Heart left ventricle (tissue), 16 donors: ENCODE measurements at regions not wholly inside any gene's neighbourhood (a gene's known extent, or its start where the extent isn't known, plus 50 kb on each side); places are given as distances from the start of the nearest gene placed in this dataset.
A peak's percentile ranks its signal among the peaks of the same experiment; 100 is the strongest.
"Not testable (repeated sequence)": the region's sequence is repeated elsewhere in the genome, so short reads cannot be mapped to it uniquely, and the experiment has no call there.

Source experiments
- ATAC-seq, 4 donors: fragments of 200-7000 bp; cut with Tn5 transposase; one replicate each; pipeline ENCODE4 v1.9.1; 2020 to 2022; ENCODE audit warnings: moderate library complexity in 4 of 4, mild to moderate bottlenecking in 3 of 4, moderate number of reproducible peaks in 1 of 4
- DNase-seq, 5 donors: peaks; one replicate each; pipeline ENCODE4 v3.0.0-alpha.2; 2020
- H3K27ac ChIP-seq, 12 donors: fragments of 200-600 bp; sonication (generic) in 4 of 12; one replicate each; pipeline versions ENCODE4 v1.5.0 to v1.8.0; 2016 to 2022; ENCODE audit warnings: mild to moderate bottlenecking in 2 of 12
- H3K27me3 ChIP-seq, 9 donors: fragments of 200-600 bp; sonication (generic) in 2 of 9; one replicate each; pipeline versions ENCODE4 v1.5.1 to v1.8.0; 2016 to 2022; ENCODE audit warnings: mild to moderate bottlenecking in 3 of 9
- H3K36me3 ChIP-seq, 9 donors: fragments of 200-600 bp; sonication (generic) in 2 of 9; one replicate each; pipeline versions ENCODE4 v1.5.0 to v1.8.0; 2018 to 2022; ENCODE audit warnings: mild to moderate bottlenecking in 2 of 9
- H3K4me1 ChIP-seq, 12 donors: fragments of 200-600 bp; sonication (generic) in 4 of 12; one replicate each; pipeline versions ENCODE4 v1.5.0 to v1.8.0; 2016 to 2022; ENCODE audit warnings: mild to moderate bottlenecking in 3 of 12
- H3K4me3 ChIP-seq, 12 donors: fragments of 200-600 bp; sonication (generic) in 4 of 12; one replicate each; pipeline versions ENCODE4 v1.5.0 to v1.8.0; 2017 to 2022; ENCODE audit warnings: mild to moderate bottlenecking in 9 of 12, moderate library complexity in 4 of 12
- H3K9me3 ChIP-seq, 12 donors: fragments of 200-600 bp; sonication (generic) in 4 of 12; one replicate each; pipeline versions ENCODE4 v1.5.0 to v1.8.0; 2016 to 2022; ENCODE audit warnings: mild to moderate bottlenecking in 1 of 12
- CTCF ChIP-seq, 12 donors: fragments of 200-600 bp; sonication (generic) in 4 of 12; IDR thresholded peaks; one replicate each; pipeline versions ENCODE4 v1.5.0 to v1.8.0; 2018 to 2022; ENCODE audit warnings: antibody characterized with exemption in 12 of 12, mild to moderate bottlenecking in 5 of 12
- POLR2A ChIP-seq, 2 donors: fragments of 450-650 bp; IDR thresholded peaks; one replicate each; pipeline ENCODE4 v1.6.1; 2017; ENCODE audit warnings: antibody characterized with exemption in 2 of 2, mild to moderate bottlenecking in 2 of 2, moderate library complexity in 2 of 2
- WGBS, 4 donors: extraction: QIAGEN DNeasy Blood & Tissue Kit in 2 of 4; methylation state at CpG; one replicate each; pipeline versions ENCODE4 v1.1.5 to v1.1.7; 2013 to 2018; 5-methylcytosine and 5-hydroxymethylcytosine counted together
- intact Hi-C, 10 donors: fragments of 100-400 bp; cut with DNase I; formaldehyde crosslinking; loops; one replicate each; pipeline versions ENCODE4 v1.11.1 to v1.14.2; 2022
- donor health status: ischemic (EF 13 %, LVEDD 7.1; RV severe dilation, severe dysfunction).
- donor health status: healthy with polysubstance abuse.
- donor health status: DM: no; HTN: yes; CAD: no.
- donor health status: DM: no; HTN: no; CAD: no.
- donor health status: ischemic (EF 25% LVEDD 6.9; RV normal size, moderate dysfunction).
- donor health status: ischemic (EF 25% LVEDD 5.7; RV mildly dilated, moderate dysfunction).
- donor health status: healthy.
- donor health status: DM: yes; HTN: yes; CAD: no.
- donor health status: ischemic (EF 35%, LVEDD 5.7; RV mildly dilated, moderate dysfunction).
- donor health status: nonischemic (EF 11% LVEDD 7.7; RV severe dilation, severe dysfunction).
- donor health status: DM: yes; HTN: yes; CAD: no.
- donor health status: PGD.
- donor health status: ischemic (EF 29% LVEDD 5.4; RV normal size, mild dysfunction).
- donor health status: nonischemic (EF 23%, LVEDD 6.1; RV moderate dilation, normal function).

DNA sequence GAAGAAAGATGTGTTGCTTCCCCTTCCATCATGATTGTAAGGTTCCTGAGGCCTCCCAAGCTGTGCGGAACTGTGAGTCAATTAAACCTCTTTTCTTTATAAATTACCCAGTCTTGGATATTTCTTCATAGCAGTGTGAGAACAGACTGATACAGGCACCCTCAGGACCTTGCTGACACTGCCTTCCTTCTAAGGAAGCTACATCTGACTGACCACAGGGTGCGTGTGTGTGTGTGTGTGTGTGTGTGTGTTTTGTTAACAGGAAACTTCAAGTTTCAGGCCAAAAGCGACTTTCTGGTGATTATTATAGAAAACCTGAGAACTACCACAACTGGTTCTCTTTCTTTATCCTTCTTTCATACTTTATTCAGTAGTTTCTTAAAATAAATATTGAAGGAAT, 149.0 kb downstream of the CAPZA3 start:
- H3K36me3 ChIP-seq: no peaks in the 10 kb centered on the region
- H3K27ac ChIP-seq: peak overlapping the region in 1 of 12 donors; percentile 40
- no peak overlapping the region for H3K4me3 ChIP-seq
- peaks cover 0 to 13% (median 0%) of the 10 kb centered on the region in 12 donors for H3K4me1 ChIP-seq
- peaks cover 0 to 11% (median 0%) of the 10 kb centered on the region in 12 donors for H3K9me3 ChIP-seq
- H3K27me3 ChIP-seq: no peaks in the 10 kb centered on the region
- intact Hi-C loops: loop anchor here in 2 of 10 donors (5.0 to 10.0 kb wide), 2 partner anchors 235 to 238 kb away; partner anchors contain the start of gene PLEKHA5 (in 1 of the 2)
- ATAC-seq (peak in 1 of 4 donors; percentile 43), DNase-seq (no peak)
- WGBS, 4 donors: 46 to 61% (median 54%) methylated on average over 3 of the region's 3 CpGs
- TF ChIP-seq CTCF (IDR thresholded peaks at IDR 0.05) (no peak), POLR2A (IDR thresholded peaks at IDR 0.05) (no peak)

DNA sequence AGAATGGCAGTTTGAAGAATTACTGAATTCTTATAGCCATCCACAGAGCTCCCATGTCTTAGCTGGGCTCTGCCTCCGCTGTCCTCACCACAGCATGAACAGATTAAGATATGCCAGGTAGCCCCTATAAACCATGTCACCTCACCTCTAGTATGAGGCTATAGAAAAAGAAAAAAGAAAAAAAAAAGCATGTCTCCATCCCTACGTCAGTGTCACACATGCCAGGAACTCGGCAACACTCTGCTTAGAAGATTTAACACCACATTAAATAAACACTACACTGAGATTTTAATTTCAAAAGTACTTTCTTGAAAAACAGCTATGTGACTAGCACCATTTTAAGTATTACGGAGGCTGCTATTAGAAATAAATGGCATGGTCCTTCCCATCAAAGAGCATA, 149.4 kb downstream of the CAPZA3 start:
- Histone ChIP-seq H3K9me3 (peaks cover 0 to 11% (median 0%) of the 10 kb centered on the region in 12 donors), H3K27ac (peak overlapping the region in 2 of 12 donors; percentile 28 to 40), H3K36me3 (no peaks in the 10 kb centered on the region), H3K4me3 (no peak overlapping the region), H3K27me3 (no peaks in the 10 kb centered on the region), H3K4me1 (peaks cover 0 to 13% (median 0%) of the 10 kb centered on the region in 12 donors)
- whole genome bisulfite sequencing, 4 donors: 82 to 91% (median 89%) methylated on average over 4 of the region's 4 CpGs
- intact Hi-C loops: loop anchor here in 2 of 10 donors (5.0 to 10.0 kb wide), 2 partner anchors 235 to 237 kb away; partner anchors contain the start of gene PLEKHA5 (in 1 of the 2)
- ATAC-seq (no peak), DNase-seq (no peak)
- TF ChIP-seq CTCF (IDR thresholded peaks at IDR 0.05): no peak
- no peak for TF ChIP-seq POLR2A (IDR thresholded peaks at IDR 0.05)

DNA sequence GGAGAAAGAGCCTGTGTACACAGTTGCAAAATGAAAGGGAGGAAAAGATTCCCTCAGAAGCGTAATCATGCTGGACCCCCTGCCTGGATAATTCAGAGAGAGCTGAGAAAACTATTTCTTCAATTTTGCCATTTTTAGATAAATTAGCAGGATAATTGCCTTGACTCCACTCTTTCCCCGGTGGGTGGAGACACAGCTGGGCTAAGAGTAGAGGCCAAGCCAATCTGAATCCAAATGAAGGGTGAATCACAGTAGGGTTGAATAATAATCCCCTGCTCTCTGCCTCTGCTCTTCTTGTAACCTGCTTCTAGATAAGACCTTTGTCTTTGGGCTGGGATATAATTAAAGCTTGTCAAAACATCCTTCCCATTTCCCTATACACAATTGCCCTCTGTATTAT, 150.1 kb downstream of the CAPZA3 start:
- 59 to 79% (median 69%) methylated on average over 2 of the region's 2 CpGs for WGBS, 4 donors
- Histone ChIP-seq H3K4me3 (no peak overlapping the region), H3K4me1 (peaks cover 0 to 13% (median 0%) of the 10 kb centered on the region in 12 donors), H3K27ac (peak overlapping the region in 2 of 12 donors; percentile 28 to 40), H3K27me3 (no peaks in the 10 kb centered on the region), H3K36me3 (no peaks in the 10 kb centered on the region), H3K9me3 (peaks cover 0 to 11% (median 0%) of the 10 kb centered on the region in 12 donors)
- TF ChIP-seq POLR2A (IDR thresholded peaks at IDR 0.05) (no peak), CTCF (IDR thresholded peaks at IDR 0.05) (no peak)
- DNase-seq (peak in 1 of 5 donors; percentile 33), ATAC-seq (peak in 3 of 4 donors; percentile 49 to 76 (median 73))
- intact Hi-C loops: loop anchor here in 2 of 10 donors (5.0 to 10.0 kb wide), 2 partner anchors 234 to 237 kb away; partner anchors contain the start of gene PLEKHA5 (in 1 of the 2)

DNA sequence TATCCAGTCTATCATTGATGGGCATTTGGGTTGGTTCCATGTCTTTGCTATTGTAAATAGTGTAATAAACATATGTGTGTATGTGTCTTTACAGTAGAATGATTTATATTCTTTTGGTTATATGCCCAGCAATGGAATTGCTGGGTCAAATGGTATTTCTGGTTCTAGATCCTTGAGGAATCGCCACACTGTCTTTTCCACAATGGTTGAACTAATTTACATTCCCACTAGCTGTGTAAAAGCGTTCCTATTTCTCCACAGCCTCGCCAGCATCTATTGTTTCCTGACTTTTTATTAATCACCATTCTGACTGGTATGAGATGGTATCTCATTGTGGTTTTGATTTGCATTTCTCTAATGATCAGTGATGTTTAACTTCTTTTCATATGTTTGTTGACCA, 152.7 kb downstream of the CAPZA3 start:
- ATAC-seq, DNase-seq, H3K4me3 ChIP-seq, H3K27ac ChIP-seq, H3K36me3 ChIP-seq, H3K27me3 ChIP-seq: not testable (repeated sequence)
- peaks cover 0 to 13% (median 0%) of the 10 kb centered on the region in 12 donors for H3K4me1 ChIP-seq
- intact Hi-C loops: loop anchor here in 1 of 10 donors (5.0 kb wide), 1 partner anchor 97 kb away; no protein-coding TSS in a partner anchor
- 87 to 93% (median 89%) methylated on average over 3 of the region's 3 CpGs for WGBS, 4 donors
- peaks cover 0 to 11% (median 0%) of the 10 kb centered on the region in 12 donors for H3K9me3 ChIP-seq
